SK-MEL-5 (cell line): ENCODE measurements at regions not wholly inside any gene's neighbourhood (a gene's known extent, or its start where the extent isn't known, plus 50 kb on each side); places are given as distances from the start of the nearest gene placed in this dataset.
A peak's percentile ranks its signal among the peaks of the same experiment; 100 is the strongest.
"Not testable (repeated sequence)": the region's sequence is repeated elsewhere in the genome, so short reads cannot be mapped to it uniquely, and the experiment has no call there.

Source experiments
- DNase-seq: peaks from one replicate; pipeline ENCODE4 v3.0.0-alpha.2; 2016; ENCODE audit warnings: low read depth, low spot score
- in situ Hi-C: cut with HindIII; loops from 2 replicates; pipeline ENCODE4 v1.10.0; 2016; ENCODE audit warnings: low sequenced_read_pairs, high pct_unique_total_duplicates, low pct_unique_long_range_greater_than_20kb

DNA sequence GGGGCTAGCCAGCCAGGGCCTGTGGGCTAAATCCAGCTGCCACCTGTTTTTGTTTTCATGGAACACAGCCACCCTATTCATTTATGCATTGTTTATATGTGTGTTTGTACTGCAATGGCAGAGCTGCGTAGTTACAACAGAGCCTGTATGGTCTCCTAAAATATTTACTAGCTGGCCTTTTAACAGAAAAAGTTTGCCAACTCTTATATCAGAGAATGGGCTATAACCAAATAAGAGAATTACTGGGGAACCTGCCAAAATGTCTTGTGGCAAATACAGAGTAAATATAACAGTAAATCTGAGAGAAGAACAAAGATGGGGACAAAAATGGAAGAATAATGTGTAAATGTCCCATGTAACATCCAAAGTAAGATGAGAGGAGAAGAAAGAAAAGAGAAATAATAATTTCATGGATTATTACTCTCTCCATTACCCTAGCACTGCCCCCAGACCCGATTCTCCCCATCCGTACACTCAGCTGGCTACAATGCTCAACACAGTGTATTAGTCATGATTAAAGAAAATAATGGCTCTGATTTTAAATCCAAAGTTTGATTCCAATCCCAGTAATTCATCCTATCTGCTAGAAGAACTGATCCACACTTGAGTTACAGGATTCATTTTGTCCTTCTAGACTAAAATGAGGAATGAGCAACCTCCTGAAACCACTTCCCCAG is 249.3 kb downstream of the LRATD1 start:
- in situ Hi-C loops: no loop called here
- DNase-seq: no peak

DNA sequence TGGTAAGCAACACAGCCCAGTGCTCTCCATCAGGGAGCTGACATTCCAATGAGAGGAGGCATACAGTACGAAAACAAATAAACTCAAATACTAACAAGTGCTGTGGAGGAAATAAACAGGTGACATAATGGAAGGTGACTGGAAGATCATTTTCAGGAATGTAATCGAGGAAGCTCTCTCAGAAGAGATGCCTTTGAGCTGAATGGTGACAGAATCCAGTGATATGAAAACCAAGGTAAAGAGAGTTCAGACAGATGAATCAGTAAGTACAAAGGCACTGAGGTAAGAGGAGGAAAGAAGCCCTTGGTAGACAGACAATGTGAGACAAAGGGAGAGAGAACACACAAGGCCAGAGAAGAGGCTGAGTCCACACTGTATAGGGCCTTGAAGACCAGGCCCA is 252.1 kb downstream of the LRATD1 start:
- in situ Hi-C loops: no loop called here
- DNase-seq: no peak

DNA sequence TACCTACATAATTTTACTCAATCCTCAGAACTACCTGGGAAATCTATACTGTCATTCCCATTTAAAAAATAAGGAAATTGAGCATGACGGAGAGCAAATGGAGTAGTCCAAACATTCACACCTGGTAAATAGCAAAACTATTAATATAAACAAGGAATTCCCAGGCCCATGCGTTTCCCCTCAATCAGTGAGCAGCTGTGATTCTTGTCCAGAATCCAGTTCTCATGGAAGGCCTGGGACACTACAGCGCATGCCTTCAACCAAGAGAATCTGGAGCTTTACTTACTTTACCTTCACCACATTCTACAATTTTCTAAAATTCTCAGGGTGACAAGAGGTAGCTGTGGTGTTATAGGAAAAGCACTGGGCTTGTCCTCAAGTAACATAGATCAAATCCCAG is 259.0 kb downstream of the LRATD1 start:
- in situ Hi-C loops: no loop called here
- DNase-seq: no peak

DNA sequence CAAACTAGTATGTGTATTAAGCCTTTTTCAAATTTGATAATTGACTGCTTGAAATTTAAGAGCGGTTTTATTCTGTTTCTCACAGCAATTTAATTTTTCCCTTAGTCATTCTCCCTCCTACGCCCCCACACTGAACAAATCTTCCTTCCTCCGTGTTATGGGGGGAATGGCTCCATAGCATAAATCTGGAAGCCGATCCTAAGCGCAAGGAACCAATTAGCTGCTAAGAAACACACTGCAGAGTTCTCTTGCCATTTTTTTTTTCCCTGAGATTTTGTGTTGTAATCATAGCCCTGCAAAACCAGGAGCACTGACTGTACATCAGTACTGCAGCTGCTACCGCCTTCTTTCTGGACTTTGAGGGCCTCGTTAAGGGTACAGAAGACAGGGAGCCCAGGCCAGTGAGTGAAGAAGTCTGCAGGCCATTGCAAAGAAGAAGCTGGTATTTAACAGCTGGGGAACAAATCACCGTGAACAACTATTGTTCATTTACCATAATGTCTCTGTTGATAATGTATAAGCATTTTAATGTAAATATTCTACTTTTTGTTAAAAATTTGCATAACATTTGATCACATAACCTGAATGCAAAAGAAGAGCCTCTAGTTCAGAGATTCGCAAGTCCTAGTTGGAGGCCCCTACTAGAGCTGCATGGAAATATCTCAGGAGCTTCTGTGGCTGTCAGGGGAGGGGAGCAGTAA is 264.0 kb downstream of the LRATD1 start:
- no peak for DNase-seq
- in situ Hi-C loops: no loop called here

DNA sequence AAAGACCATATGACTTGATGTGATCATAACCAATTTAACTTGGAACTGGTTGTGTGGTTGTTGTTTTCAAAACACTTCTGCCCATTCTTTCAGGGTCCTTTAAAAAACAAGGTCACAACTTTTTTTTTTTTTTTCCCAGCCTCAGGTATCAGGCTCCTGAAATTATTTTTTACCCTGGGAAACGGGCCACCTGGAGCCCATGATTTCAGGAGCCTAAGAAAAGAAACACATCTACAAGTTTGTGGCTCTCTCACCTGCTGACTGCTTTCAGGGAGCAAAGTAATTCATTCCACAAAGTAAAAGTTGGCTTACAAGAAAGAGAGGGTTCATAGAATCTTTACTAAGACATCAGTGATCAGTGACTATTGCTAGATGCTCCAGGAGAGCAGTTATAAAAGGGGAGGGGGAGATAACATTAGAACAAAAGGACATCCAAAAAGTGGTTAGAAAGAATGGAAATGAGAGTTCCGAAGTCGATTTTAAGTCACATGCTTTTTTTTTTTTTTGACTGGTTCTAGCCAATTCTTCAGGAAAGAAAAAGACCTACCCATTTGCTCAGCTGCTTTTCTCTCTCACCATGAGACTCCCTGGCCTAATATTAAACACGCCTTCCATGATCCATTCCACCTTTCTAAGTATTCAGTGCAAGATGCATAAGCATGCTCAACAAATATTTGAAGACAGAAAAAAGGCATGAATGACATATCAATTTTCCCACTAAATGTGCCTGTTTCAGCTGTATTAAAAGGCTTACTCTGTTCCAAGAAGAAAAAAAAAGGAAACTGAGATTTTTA is 267.3 kb downstream of the LRATD1 start:
- no peak for DNase-seq
- in situ Hi-C loops: no loop called here

DNA sequence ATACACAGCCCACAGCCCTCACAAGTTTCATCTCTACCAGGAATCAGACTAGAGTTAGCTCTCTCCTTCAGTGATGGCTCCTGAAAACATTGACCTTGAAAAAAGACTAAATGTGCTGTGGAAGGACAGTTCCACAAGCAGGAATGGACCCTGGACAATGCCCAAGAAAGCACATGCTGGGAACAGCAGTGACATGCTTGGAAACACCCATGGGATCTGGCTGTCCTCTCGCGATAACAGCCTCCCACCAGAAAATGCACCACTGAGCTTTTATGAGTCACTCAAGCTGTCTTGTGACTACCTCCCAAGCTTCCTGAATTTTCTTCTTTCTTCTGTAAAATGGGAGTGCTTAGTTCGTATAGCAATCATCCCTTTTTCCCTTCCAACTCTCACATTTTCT is 269.2 kb downstream of the LRATD1 start:
- peak; percentile 24 for DNase-seq
- in situ Hi-C loops: no loop called here

DNA sequence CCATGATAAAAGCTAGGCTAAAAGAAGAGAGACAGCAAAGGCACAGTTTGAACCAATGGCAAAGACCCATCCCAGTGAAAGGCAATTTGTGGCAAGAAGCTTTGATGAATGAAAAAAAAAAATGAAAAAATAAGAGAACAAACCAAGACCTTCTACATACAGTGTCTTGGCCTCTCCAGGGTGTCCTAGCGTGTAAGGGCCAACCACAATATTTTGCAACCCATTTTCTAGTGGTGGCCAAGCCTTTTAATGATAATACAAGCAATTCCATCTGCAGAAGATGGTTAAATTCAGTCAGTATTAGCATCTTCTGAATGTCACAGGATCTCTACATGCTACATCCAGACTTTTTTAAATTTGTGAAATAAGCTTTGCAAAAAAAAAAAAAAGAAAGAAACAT is 270.4 kb downstream of the LRATD1 start:
- DNase-seq: no peak
- in situ Hi-C loops: no loop called here

DNA sequence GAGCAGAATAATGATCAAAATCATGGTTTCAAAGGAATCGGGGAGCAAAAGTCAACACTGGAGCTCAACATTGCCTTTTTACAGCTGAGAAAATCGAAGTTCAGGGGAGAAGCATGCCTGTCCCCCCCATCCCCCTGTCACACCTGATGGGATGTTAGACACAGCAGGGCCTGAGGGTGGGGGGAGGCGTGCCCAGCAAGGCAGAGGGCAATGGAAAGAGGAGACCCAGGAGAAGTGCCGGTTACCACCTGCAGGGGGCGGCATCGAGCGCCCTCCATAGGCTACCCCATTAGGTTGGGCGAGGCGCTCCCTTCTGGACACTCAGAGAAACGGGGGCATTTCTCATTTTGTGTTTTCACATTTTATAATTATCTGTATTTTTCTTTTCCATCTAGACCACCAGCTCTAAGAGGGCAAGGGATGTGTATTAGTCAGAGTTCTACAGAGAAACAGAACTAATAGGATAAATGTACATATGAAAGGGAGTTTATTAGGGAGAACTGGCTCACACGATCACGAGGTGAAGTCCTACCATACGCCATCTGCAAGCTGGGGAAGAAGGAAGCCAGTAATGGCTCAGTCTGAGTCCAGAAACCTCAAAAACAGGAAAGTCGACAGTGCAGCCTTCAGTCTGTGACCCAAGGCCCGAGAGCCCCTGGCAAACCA is 271.3 kb downstream of the LRATD1 start:
- peak; percentile 86 for DNase-seq
- in situ Hi-C loops: no loop called here

DNA sequence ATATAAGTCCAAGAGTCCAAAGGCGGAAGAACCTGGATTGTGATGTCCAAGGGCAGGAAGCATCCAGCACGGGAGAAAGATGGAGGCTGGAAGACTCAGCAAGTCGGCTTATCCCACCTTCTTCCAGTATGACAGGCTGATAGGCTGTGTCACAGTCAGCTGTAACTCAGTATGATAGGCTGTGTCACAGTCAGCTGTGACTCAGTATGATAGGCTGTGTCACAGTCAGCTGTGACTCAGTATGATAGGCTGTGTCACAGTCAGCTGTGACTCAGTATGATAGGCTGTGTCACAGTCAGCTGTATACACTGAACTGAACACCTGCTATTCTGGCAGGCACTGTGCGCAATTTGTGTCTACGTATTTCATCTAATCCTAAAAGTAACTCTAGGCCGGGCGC is 271.9 kb downstream of the LRATD1 start:
- DNase-seq, in situ Hi-C loops: not testable (repeated sequence)

DNA sequence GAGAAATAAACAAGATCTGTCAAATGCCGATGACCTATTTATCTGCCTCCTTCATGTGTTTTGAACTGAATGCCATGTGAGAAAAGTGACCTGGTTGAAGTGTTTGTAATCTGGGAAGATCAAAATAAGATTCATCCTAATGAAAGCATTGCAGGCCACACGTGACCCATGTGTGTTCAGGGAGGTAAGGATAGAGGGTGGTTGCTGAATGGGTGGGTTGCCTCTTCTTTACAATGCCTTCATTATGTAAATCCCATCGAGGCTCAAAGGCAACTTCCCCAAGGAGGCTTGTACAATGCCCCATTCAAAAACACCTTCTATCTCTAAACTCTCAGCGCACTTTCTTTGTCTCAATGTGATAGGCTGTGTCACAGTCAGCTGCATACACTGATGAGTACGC is 273.1 kb downstream of the LRATD1 start:
- in situ Hi-C loops: no loop called here
- DNase-seq: peak; percentile 91

DNA sequence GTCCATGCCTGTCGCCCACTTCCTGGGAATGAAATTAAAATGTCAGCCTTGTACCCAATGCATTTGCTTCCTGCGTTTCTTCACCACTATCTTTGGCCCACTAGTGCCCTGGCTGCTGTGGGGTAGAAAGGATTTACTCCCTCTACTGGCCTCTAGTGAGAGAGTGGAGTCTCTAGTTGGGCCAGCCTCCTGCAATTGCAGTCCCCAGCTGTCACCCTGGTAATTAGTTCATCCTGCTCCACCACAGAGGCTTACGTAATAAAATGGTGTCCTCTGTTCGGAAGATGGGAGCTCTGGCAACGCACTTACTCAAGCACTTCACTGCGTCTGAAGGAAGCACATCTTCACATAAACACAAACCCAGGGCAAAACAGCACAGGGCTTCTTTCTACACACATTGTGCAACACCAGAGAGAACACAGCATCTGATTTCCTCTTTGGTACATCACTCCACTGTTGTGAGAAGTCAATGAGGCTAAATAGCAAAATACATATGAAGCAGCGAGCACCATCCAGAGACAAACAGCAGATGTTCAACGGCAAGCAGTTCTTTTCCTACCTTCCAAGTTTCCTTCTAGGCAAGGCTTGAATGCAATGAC is 274.6 kb downstream of the LRATD1 start:
- in situ Hi-C loops: no loop called here
- DNase-seq: peak; percentile 36

DNA sequence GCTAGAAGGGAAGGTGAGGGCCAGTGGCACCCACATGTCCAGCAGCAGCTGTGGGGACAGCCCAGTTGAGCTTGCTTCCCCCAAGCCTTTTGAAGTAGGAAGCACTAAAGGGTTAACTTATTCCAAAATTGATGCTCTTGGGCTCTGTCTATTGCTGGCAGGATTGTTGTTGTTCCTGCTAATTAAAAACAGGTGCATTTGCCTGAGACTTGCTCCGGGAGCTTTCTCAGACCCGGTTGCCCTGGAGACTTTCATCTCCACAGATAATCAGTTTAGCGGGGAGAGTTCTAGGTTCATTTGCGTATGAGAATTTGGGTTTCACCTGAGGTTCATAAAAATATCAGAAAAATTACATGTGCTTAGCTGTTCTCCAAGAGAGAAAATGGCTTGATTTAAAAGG is 277.3 kb downstream of the LRATD1 start:
- DNase-seq: no peak
- in situ Hi-C loops: no loop called here

DNA sequence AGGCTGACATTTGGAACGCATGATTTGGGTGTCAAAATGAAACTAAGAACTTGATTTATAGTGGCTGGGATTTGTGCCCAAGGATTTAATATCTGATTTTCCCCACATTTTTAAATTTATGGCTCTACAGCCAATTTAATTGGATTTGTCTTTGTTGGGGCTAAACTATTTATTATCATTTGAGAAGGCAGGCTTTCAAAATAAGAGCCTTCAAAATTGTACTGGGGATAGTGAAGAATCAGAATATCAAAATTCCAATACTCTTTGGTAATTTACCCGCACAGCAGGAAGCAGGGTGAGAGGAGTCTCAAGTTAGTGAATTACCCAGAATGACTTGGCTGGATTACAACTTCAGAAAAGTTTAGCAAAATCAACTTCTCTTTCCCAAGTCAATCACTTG is 278.1 kb downstream of the LRATD1 start:
- in situ Hi-C loops: no loop called here
- no peak for DNase-seq

DNA sequence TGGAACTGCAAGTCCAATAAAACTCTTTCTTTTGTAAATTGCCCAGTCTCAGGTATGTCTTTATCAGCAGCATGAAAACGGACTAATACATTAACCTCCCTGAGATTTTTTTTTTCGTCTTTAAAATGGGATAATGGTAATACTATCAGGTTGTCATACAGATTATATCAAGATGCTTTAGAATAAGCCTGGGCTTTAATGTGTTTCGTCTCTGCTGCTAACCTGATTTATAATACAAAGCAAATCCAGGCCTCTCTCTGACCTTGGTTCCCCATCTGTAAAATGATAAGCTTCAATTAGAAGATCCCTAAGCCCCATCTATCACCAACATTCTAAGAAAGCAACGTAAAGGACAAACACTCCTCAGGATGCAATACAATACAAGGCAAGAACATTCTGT is 283.5 kb downstream of the LRATD1 start:
- no peak for DNase-seq
- in situ Hi-C loops: no loop called here

DNA sequence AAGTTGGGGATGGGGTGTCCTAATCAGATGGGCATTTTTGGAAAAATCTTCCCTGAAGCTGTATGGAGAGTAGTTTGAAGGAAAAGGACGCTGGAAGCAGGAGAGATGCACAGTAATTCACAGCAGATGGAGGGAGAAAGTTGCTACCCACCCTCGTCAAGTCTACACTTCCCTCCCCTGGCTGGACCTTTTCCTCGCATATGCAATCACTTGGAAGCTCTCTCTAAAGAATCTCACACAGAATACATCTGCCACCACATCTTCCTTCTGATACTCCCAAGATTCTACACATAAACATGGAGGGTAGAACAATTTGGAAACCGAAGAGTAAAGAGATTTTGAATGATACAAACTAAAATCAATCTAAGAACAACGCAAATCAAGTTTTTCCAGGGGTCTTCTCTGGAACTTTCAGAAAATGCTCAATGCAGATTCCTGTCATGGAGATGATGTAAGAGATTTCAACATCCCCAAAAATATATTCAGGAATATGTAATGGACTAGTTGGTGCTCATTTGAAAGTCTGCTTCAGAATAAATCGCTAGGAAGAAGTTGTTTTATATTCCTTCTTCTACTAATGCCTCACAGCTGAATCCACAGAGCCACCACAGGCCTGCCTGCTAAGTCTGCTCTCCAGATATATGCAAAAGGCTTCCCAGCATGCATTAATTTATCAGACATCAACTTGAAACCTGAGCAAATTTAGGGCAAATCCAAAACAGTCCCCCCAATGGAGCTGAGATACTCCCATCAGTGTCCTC is 291.5 kb downstream of the LRATD1 start:
- in situ Hi-C loops: no loop called here
- no peak for DNase-seq

DNA sequence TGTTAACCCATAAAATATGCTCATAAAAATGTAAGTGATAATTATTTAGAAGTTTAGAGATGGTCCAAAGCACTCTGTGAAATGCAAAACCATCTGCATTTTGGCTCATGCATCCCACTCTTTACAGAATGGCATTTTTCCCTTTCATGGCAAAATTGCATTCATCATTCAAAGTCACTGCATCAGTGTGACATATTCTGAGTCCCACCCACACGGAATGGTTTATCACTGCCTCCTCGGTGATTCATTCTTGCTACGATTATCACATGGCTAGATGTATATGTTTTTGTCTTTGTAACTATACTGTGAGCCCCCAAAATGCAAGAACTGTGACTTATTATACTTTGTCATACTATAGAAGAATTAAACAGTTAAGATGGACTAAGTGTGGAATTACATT is 293.0 kb downstream of the LRATD1 start:
- in situ Hi-C loops: no loop called here
- DNase-seq: no peak

DNA sequence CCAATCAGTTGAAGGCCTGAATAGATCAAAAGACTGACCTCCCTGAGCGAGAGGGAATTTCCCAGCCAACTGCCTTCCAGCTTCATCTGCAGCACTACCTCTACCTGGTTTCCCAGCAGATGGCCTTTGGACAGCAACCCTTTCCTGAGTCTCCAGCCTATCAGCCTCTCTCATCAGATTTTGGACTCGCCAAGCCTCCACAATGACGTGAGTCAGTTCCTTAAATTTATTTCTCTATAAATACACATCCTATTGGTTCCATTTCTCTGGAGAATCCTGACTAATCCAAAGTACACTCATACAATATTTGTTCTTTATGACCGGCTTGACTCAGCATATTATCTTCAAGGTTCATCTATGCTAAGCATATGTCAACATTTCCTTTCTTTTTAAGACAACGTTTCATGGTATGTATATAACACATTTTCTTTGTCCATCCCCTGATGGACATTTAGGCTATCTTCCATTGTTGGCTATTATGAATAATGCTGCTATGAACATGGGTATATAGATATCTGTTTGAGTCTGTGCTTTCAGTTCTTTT is 294.6 kb downstream of the LRATD1 start:
- DNase-seq: no peak
- in situ Hi-C loops: no loop called here
